Kasumi-1 (cell line): ENCODE measurements at regions not wholly inside any gene's neighbourhood (a gene's known extent, or its start where the extent isn't known, plus 50 kb on each side); places are given as distances from the start of the nearest gene placed in this dataset.
"Not testable (repeated sequence)": the region's sequence is repeated elsewhere in the genome, so short reads cannot be mapped to it uniquely, and the experiment has no call there.

Experiments used
- DNase-seq, 2 experiments: peaks; one replicate each; lab custom pipeline; 2025; lab: John Stamatoyannopoulos, UW

DNA sequence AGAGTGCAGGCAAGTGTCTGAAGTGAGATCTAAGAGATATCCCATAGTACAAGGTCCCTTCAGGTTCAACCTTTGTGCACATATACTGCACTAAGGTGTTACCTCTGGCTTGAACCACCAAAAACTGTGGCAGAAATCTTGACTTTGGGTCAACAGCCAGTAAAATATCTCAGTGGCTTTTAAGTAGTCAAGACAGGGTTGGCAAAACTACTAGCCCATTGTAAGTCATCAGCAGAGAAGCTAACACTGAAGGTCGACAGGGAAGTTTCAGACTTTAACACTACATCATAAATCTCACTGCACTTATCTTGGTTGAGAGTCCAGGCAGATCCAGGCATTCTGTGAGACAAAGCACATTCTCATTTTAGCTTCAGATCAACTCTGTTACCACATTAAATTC, 1684.7 kb downstream of the HACE1 start:
- DNase-seq, result no peak

DNA sequence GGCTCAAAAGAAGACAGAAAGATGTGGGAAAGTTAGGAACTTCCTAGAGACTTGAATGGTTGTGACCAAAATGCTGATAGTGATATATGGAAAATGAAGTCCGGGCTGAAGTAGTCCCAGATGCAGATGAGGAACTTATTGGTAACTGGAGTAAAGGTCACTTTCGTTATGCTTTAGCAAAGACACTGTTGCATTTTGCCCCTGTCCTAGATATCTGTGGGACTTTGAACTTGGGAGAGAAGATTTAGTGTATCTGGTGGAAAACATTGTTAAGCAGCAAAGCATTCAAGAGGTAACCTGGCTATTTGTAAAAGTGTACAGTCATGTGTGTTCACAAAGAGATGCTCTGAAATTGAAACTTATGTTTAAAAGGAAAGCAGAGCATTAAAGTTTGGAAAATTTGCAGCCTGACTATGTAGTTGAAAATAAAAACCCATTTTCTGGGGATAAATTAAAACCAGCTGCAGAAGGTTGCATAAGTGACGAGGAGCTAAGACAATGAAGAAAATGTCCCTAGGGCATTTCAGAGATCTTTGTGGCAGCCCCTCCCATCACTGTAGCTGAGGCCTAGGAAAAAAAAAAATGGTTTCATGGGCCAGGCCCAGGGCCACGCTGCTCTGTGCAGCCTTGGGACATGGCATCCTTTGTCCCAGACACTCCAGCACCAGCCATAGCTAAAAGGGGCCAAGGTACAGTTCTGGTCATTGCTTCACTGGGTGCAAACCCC, 1692.2 kb downstream of the HACE1 start:
- no peak for DNase-seq

DNA sequence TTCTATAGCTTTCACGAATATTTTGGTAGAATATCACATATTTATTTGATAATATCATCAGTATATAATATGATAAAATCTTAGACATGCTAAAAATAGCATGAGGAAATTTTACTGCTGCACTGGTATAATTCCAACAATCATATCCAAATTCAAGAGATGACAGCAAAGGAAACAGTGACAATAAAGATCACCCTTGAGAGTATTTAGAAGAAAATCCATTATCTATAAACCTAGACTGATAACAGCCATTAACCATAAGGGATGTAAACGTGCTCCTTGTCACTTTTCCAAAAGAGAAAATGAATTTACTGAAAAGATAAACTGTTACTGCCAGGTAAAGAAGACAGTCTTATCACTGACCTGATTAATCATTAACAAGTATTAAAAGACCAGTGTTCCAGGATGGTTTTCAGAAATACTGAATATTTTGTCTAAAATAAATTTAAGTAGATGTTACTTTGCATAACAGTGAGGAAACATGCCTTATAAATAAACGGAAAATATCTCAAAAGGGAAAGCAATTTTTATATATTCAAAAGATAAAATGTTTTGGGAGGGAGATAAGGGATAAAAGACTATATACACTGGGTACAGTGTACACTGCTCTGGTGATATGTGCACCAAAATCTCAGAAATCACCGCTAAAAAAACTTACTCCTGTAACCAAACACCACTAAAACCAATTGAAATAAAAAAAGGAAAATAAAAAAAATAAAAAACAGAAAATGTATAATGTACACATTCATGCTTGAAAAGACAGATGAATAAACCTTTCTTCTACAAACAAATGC, 1704.7 kb downstream of the HACE1 start:
- DNase-seq, result no peak

DNA sequence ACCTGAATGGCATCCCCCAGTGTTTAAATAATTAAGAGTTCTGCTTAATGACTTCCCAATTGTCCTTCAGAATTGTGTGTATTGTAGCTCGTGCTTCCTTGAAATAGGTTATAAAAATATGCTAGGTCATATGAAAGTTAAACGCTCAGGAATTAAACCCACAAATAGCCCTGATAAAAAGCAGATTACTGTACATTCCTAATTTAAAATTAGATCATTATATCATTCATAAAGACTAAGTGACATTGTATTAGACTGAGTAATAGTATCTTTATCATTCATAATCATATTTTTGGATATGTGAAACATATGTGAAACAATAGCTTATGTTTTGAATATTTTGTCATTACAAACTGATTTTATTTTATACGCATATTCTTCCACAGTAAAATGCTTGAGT, 1706.7 kb downstream of the HACE1 start:
- DNase-seq, result no peak

DNA sequence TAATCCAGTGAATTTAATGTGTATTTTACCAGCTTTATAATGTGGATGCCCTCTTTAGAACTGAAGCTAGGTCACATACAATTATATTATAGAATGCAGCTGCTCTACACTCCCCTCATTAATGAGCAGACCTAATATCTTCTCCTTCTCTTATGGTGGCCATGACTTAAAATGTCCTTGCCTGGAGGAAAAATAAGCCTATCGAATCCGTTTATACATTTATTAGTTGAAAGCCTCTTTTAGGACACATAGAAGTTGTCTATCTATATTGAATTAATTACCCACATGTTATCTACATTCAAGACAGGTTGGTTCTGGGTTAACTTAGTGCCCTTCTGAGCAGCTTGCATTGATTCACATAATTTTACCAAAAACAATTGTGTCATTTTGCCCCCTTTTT, 1716.8 kb downstream of the HACE1 start:
- DNase-seq, result no peak

DNA sequence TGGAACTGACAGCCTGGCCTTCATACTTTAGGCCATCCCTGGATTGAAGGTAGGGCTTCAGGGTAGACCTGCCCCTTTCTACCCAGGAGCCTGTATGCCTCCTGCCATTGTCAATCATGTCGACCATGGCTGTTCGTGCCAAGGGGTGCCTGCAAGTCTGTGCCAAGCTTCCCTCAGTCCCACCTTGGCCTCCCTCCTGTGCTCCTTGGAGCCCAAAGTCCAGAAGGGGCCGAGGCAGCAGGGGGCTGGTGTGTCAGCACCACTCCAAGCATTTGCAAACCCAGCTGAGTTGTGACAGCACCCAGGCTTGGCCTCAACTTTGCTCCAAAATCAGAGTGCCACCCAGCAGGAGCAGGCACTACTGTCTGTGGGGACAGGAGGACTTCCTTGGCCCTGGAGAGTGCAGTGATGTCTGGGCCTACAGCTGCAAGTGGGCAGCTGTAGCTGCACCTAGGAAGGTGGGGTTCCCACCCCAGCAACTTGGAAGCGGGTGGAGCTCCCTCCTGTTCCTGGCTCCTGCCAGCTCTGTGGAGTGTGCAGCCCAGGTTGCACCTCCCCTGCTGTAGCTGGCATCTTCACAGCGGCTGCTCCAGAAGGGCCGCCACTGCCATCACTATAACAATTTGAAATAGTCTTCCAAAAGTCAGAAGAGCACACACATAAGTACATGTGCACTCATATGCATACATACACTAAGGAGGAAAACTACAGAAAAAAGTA, 1719.3 kb downstream of the HACE1 start:
- no peak for DNase-seq

DNA sequence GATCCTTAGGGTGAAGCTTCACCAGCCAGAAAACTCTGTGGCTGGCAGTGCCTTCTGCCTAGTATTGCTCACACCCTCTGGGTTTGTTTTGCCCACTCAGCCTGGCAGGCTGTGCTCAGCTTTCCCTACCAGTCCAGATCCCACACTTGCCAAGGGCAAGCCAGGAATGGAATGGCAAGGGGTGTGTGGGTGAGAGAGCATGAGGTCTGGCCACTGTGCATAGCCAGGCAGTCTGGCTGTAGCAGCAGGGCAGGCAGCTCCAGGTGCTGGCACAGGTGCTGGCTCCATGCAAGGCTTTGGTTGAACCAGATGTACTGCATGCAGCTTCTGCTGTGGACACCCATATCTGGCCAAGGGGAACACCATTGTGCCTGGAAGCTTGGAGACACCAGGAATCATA, 1720.3 kb downstream of the HACE1 start:
- DNase-seq, result no peak

DNA sequence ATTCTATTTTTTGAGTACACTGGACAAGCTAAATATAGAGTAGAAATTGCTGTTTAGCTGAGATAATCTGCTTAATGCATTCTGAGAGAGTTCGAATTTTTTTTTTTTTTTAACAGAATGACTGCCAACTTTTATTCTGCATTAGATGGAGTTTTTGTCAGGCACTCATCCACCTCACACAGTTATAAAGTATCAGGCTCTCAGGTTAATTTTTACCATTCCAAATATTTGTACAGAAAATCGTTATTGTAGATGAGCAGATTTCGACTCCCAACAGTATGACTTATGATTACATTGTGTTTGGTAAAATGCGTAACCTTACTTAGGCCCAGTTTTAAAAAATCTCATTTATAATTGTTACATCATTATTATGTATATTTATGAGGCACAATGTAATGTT, 1731.0 kb downstream of the GRIK2 start:
- DNase-seq, result no peak

DNA sequence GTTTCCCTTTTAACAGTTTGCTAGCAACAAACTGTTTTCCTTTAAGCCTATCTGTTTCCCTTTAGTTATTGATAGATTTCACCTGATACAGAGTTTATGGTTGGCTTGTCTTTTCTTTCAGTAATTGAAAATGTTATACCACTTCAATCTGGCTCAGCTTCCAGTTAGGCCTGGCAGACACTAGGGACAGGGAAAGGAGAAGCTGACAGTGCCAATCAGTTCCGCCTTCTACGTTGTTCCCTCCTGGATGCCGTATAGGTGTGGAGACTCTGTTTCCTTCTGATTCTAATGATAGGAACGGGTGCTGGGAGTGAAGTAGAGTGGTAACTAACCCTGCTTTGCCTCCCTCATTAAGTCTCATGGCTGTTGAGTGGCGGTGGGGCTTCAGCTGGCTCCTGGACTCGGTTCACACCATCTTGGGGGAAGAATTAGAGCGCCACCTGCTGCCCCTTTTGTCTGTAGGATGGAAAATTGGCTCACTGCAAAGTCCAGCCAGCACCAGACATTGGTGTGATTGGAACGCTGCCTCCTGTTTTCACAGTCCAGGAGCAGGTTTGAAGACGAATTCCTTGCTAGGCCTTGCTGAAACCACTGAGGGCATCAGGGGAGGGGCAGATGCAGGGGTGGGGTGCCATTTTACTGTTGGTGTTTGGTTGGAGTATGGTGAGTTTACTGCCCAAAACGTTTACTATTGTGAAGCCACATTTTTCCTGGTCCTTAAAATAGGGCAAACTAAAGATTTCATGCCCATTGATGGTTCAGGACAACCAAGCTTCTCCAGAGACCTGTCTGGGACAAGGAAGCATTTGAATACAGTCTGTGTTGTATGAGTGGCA, 1729.5 kb downstream of the GRIK2 start:
- DNase-seq, result peak; percentile 69 to 77

DNA sequence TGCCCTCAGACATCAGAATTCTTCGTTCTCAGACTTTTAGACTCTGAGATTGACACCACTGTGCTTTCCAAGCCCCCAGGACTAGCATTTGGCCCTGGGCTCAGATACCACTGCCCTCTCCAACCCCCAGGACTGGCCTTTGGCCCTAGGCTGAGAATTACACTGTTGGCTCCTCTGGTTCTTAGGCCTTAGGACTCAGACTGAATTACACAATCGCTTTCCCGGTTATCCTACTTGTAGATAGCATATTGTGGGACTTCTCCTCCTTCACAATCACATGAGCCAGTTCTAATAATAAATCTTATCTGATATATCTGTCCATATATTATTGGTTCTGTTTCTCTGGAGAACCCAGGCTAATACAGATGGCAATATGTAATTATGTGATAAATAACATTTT, 1725.5 kb downstream of the GRIK2 start:
- DNase-seq, result no peak

DNA sequence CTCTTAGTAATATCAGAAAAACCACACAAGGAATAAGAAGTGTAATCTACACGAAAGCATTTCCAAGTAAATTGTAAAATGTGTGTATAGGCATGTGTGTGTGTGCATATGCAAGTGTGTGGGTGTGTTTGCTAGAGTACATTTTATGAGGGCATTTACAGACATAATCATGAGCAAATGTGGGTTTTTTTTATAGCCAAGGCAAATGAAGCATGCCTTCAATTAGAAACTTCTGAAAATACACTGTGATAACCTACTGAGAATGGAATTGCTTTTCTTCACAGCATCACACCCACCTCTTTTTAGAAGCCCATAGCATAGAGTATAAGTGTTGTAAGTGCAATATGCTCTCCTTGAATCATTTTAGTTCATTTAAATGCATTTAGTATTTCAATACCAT, 1721.1 kb downstream of the GRIK2 start:
- DNase-seq, result no peak

DNA sequence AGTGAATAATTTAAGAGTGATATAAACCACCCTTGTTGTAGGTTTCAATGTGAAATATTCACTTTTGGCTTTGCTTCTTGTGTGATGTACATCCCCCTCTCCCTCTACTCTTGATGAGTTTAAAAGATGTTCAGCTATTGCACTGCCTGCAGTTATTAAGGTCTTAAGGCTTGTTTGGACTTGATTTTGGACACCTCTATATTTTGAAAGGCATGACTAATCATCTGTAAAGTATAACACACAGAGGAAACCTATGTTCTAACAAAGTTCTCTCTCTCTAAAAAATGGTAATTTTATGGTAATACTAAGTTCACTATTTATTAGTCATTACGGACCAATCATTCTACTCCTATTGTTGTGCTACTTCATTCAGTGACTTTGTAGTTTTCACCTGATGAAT, 1719.9 kb downstream of the GRIK2 start:
- no peak for DNase-seq

DNA sequence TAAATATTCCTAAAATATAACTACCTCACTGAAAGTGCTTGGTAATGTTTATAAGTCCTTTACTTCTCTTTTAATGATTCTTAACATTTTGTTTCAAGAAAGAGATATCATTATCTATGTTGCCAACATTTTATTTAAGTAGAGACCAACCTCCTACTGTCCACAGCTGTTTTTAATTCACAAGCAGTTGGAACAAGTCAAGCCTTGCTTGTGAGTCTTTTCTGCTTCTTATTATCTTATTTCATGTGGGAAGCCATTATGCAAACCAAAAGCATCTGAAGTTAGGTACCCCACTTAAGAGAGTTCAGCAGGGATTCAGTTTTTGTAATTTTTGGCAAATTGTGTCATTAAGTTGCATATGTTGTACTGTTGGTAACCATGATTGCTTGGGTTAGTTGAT, 1714.5 kb downstream of the GRIK2 start:
- no peak for DNase-seq

DNA sequence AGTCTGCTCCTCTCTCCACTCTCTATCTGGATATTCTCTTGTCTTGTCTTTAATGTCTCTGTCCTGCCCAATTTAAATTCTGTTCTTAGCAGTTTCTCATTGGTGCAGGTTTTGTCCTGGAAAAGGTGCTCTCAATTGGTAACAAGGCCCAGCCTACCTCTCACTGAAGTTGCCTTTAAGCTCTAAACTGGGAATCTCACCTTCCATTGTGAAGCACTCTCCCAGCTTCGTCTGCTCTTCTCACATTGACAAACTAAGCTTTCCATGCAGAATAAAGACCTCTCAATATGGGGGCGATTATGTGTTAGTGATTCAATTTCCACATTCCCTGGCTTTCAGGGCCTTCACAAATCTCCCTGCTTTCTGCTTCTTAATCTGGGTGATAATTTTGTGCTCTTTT, 1712.2 kb downstream of the GRIK2 start:
- no peak for DNase-seq

DNA sequence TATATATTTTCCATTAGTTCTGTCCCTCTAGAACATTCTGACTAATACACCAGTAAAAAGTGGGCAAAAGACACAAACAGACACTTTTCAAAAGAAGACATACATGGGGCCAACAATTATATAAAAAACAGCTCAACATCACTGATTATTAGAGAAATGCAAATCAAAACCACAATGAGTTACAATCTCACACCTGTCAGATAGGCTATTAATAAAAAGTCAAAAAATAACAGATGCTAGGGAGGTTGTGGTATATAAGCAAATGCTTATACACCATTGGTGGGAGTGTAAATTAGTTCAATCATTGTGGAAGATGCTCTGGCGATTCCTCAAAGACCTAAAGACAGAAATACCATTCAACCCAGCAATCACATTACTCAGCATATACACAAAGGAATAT, 1707.8 kb downstream of the GRIK2 start:
- no peak for DNase-seq

DNA sequence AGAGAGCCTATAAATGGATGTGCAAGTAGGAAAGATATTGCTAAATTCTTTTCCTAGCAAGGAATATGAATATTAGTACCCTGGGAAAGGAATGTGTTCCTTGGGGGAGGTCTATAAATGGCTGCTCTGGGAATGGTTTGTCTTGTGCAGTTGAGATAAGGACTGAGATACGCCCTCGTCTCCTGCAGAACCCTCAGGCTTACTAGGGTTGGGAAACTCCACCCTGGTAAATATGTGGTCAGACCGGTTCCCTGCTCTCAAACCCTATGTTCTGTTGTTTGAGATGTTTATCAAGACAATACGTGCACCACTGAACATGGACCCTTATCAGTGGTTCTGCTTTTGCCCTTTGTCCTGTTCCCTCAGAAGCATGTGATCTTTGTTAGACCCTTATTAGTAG, 1698.9 kb downstream of the GRIK2 start:
- DNase-seq, result not testable (repeated sequence)

DNA sequence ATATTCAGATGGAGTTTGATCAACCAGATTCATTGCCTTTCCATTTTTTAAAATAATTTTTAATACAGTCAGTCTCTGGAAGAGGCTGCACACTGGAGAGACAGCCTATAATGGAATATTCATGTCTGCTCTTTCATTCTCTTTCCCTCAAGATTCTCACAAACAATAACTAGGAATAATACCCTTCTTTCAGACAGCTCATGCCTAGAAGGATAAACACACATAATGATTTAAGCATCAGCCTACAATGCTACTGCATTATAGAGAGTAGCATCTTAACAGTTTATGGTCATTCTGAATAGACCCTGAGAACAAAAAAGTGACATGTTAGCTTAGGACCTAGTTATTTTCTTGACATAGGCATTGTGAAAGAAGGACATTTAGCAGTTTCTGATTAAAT, 1692.3 kb downstream of the GRIK2 start:
- DNase-seq, result no peak

DNA sequence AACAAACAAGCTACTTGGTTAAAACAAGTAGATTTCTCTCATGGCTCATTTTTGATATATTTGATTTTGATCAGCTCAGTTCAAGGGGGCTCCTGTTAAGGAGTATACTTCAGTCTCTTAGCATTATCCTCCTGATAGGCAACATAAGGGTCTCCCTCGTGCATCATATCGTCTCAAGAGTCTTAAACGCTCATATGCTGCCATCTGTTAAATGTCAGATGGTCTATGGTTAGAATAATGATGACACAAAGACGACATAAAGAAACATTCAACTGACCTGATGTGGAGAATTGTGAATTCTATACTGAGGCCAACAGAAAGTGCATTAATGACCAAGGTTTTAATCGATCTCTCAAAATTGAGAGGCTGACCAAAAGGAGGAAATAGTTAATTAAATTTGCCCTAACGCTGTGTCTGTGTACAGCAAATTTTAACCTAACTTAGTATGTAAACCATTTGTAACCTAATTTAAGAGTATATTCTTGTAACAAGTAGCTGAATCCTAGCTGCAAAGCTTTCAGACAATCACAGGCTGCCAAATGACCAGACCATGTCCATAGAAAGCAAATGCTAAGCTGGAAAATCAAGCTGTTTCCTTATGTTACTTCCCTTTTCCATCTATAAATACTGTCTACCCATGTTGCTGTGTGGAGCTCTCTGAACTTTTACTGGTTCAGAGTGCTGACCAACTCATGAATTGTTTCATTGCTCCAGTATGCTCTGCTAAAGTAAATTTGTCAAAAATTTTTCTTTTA, 1688.5 kb downstream of the GRIK2 start:
- DNase-seq, result peak; percentile 5 to 20

DNA sequence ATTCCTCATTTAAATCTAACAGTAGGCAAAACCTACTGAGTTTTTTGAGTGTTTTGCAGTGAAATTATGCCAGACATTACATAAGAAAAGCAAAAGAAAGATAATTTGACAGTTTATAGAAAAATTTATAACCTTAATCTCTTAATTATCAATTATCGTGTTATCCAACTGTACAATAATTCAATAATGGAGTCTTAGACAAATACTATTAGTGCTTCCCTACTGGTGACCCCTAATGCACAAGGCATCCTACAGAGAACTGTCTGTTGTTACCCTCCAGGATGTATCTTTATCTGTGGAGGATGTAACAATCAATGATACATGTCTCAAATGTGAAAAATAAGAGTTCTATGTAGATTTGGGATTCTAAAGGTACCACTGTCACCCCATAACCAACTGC, 1687.6 kb downstream of the GRIK2 start:
- DNase-seq, result no peak

DNA sequence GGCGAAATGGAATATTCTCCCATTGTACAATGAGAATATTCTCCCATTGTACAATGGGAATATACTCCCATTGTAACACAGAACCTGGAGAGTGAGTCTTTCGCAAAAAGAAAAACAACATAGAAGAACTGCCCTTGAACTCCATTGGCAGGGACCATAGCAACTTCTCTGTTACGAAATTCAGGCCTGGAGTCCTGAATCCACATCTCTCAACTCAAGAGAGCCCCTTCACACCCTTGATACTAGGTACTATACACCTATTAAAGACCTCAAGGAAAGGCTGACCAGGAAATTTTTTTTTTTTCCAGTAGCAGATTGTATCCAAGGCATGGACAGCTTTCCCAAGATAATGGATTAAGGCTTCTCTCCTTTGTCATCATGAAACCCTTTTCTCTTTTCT, 1687.0 kb downstream of the GRIK2 start:
- DNase-seq, result no peak

DNA sequence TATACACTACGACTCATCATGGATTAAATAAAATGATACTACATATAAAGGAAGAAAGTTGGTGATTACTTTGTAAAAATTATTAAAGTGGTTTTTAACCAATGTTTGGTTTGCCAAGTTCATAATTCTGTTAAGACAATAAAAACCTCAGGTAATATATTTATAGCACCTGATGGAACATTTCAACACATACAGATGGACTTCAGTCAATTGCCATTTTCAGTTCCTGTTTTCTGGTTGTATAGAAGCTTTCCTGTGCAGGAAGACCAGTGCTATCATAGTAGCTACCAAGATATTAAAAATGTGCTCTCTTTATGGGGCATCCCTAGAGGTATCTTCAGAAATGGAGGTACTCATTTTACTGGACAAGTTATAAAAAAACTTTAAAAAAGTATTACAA, 1686.4 kb downstream of the GRIK2 start:
- no peak for DNase-seq
